HepG2 (cell line): ENCODE measurements at regions not wholly inside any gene's neighbourhood (a gene's known extent, or its start where the extent isn't known, plus 50 kb on each side); places are given as distances from the start of the nearest gene placed in this dataset.

Source experiments
- AKAP8 ChIP-seq: sonication (generic); formaldehyde crosslinking; IDR thresholded peaks from 2 replicates; pipeline ENCODE4 v1.5.1; 2020; ENCODE audit warnings: mild to moderate bottlenecking, missing genetic modification reagents
- CENPX ChIP-seq: sonication (generic); formaldehyde crosslinking; IDR thresholded peaks from 2 replicates; pipeline ENCODE4 v1.9.0; 2021; ENCODE audit warnings: mild to moderate bottlenecking, missing genetic modification reagents, moderate library complexity
- FOSL2 ChIP-seq: sonication (generic); formaldehyde crosslinking; IDR thresholded peaks from 2 replicates; pipeline ENCODE4 v1.4.0; 2020; ENCODE audit warnings: missing genetic modification reagents
- KDM5B ChIP-seq: sonication (generic); formaldehyde crosslinking; IDR thresholded peaks from 2 replicates; pipeline ENCODE4 v1.4.0; 2020; ENCODE audit warnings: missing genetic modification reagents, mild to moderate bottlenecking, borderline replicate concordance
- LRRFIP1 ChIP-seq: sonication (generic); formaldehyde crosslinking; conservative IDR thresholded peaks from 2 replicates; pipeline ENCODE4 v1.4.0; 2020; ENCODE audit warnings: missing genetic modification reagents
- MEIS1 ChIP-seq: sonication (generic); formaldehyde crosslinking; IDR thresholded peaks from 2 replicates; pipeline ENCODE4 v1.9.0; 2021; ENCODE audit warnings: mild to moderate bottlenecking, missing genetic modification reagents, moderate library complexity, borderline replicate concordance
- MIER2 ChIP-seq: IDR thresholded peaks from 2 replicates; pipeline ENCODE4 v1.6.1; 2016; ENCODE audit warnings: missing biosample characterization, missing genetic modification reagents
- SMARCE1 ChIP-seq: fragments of 450-650 bp; IDR thresholded peaks from 2 replicates; pipeline ENCODE4 v1.6.1; 2017; ENCODE audit warnings: borderline replicate concordance
- TFE3 ChIP-seq: IDR thresholded peaks from 2 replicates; pipeline ENCODE4 v1.6.1; 2016
- ZKSCAN8 ChIP-seq: IDR thresholded peaks from 2 replicates; pipeline ENCODE4 v1.6.1; 2016; ENCODE audit warnings: borderline replicate concordance, missing genetic modification reagents, missing compliant biosample characterization
- ZNF20 ChIP-seq: sonication (generic); formaldehyde crosslinking; IDR thresholded peaks from 2 replicates; pipeline ENCODE4 v1.4.0; 2020; ENCODE audit warnings: mild to moderate bottlenecking, moderate library complexity, missing genetic modification reagents
- ZNF644 ChIP-seq: IDR thresholded peaks from 2 replicates; pipeline ENCODE4 v1.6.1; 2016; ENCODE audit warnings: low read depth
- ZNF687 ChIP-seq: sonication (generic); formaldehyde crosslinking; IDR thresholded peaks from 2 replicates; pipeline ENCODE4 v1.5.1; 2020; ENCODE audit warnings: mild to moderate bottlenecking, missing genetic modification reagents, moderate library complexity
- ZSCAN21 ChIP-seq: sonication (generic); formaldehyde crosslinking; IDR thresholded peaks from 2 replicates; pipeline ENCODE4 v1.8.0; 2022; ENCODE audit warnings: mild to moderate bottlenecking, missing genetic modification reagents, moderate library complexity, borderline replicate concordance
- TF ChIP-seq, protein P1 (sequence below): IDR thresholded peaks from 2 replicates; pipeline ENCODE4 v1.6.1; 2016; ENCODE audit warnings: control low read depth
- TF ChIP-seq, protein P2 (sequence below): sonication (generic); formaldehyde crosslinking; IDR thresholded peaks from 2 replicates; pipeline ENCODE4 v1.5.1; 2020; ENCODE audit warnings: missing genetic modification reagents, mild to moderate bottlenecking, borderline replicate concordance

DNA sequence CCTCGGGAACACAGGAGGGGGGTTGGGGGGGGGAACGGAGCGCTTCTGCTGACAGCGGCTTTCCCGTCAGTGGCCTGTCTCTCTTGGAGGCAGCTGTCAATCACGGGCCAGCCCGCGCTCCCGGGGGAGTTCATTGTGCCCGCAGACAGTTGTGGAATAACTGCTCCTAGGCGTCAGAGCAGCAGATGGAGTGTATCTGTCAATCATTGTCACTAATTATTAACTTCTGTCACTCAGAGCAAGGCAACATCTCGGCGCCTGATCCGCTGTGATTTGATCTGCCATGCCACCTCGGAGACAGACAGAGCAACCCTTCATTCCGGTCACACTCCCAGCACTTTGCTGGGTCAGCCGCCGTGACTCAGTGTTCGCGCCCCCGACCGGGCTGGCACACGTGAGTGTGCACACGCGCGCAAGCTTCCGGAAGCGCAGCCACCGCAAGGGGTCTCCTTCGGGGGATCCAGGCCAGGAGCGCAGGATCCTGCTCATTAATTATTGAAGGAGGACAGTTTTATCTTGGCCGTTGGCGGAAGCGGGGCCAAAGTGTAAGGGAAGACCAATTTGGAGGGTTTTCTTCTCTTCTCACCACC, 75.8 kb downstream of the RRAGC start (continued):
- TF ChIP-seq ZSCAN21 (CRISPR knock-in tag) (no peak), AKAP8 (no peak), ZKSCAN8 (CRISPR knock-in tag) (no peak), KDM5B (no peak), CENPX (no peak), SMARCE1 (no peak), LRRFIP1 (CRISPR knock-in tag) (no peak), ZNF20 (CRISPR knock-in tag) (no peak), MIER2 (no peak), MEIS1 (CRISPR knock-in tag) (peak; percentile 53; the same call in 1 of the 2 replicates), TFE3 (CRISPR knock-in tag) (no peak), FOSL2 (peak; percentile 38; the same call in 1 of the 2 replicates), ZNF644 (CRISPR knock-in tag) (no peak), ZNF687 (CRISPR knock-in tag) (peak; percentile 32)
- TF ChIP-seq, protein P1, sequence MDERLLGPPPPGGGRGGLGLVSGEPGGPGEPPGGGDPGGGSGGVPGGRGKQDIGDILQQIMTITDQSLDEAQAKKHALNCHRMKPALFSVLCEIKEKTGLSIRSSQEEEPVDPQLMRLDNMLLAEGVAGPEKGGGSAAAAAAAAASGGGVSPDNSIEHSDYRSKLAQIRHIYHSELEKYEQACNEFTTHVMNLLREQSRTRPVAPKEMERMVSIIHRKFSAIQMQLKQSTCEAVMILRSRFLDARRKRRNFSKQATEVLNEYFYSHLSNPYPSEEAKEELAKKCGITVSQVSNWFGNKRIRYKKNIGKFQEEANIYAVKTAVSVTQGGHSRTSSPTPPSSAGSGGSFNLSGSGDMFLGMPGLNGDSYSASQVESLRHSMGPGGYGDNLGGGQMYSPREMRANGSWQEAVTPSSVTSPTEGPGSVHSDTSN (CRISPR knock-in tag) = peak; percentile 77
- TF ChIP-seq, protein P2, sequence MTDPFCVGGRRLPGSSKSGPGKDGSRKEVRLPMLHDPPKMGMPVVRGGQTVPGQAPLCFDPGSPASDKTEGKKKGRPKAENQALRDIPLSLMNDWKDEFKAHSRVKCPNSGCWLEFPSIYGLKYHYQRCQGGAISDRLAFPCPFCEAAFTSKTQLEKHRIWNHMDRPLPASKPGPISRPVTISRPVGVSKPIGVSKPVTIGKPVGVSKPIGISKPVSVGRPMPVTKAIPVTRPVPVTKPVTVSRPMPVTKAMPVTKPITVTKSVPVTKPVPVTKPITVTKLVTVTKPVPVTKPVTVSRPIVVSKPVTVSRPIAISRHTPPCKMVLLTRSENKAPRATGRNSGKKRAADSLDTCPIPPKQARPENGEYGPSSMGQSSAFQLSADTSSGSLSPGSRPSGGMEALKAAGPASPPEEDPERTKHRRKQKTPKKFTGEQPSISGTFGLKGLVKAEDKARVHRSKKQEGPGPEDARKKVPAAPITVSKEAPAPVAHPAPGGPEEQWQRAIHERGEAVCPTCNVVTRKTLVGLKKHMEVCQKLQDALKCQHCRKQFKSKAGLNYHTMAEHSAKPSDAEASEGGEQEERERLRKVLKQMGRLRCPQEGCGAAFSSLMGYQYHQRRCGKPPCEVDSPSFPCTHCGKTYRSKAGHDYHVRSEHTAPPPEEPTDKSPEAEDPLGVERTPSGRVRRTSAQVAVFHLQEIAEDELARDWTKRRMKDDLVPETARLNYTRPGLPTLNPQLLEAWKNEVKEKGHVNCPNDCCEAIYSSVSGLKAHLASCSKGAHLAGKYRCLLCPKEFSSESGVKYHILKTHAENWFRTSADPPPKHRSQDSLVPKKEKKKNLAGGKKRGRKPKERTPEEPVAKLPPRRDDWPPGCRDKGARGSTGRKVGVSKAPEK (CRISPR knock-in tag) = no peak
